PC-3 (cell line): ENCODE measurements at regions not wholly inside any gene's neighbourhood (a gene's known extent, or its start where the extent isn't known, plus 50 kb on each side); places are given as distances from the start of the nearest gene placed in this dataset.

ENCODE experiments used
- EZH2 ChIP-seq: fragments of 300-600 bp; sonication (generic); IDR thresholded peaks from one replicate; pipeline ENCODE4 v1.6.1; 2017; ENCODE audit warnings: antibody characterized with exemption, mild to moderate bottlenecking, low read length; ENCODE audit not compliant: unreplicated experiment
- TF ChIP-seq, protein P1 (sequence below): fragments of 300-600 bp; sonication (generic); conservative IDR thresholded peaks from 2 replicates; pipeline ENCODE4 v1.5.1; 2017; ENCODE audit warnings: antibody characterized with exemption, low read depth, mild to moderate bottlenecking, low read length

GRCh38 chr15:70424937-70425411 lies 327.3 kb upstream of the TLE3 start:
- TF ChIP-seq, protein P1, sequence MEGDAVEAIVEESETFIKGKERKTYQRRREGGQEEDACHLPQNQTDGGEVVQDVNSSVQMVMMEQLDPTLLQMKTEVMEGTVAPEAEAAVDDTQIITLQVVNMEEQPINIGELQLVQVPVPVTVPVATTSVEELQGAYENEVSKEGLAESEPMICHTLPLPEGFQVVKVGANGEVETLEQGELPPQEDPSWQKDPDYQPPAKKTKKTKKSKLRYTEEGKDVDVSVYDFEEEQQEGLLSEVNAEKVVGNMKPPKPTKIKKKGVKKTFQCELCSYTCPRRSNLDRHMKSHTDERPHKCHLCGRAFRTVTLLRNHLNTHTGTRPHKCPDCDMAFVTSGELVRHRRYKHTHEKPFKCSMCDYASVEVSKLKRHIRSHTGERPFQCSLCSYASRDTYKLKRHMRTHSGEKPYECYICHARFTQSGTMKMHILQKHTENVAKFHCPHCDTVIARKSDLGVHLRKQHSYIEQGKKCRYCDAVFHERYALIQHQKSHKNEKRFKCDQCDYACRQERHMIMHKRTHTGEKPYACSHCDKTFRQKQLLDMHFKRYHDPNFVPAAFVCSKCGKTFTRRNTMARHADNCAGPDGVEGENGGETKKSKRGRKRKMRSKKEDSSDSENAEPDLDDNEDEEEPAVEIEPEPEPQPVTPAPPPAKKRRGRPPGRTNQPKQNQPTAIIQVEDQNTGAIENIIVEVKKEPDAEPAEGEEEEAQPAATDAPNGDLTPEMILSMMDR, result no peak
- no peak for TF ChIP-seq EZH2
